Fibroblast of villous mesenchyme (primary cell): ENCODE measurements at regions not wholly inside any gene's neighbourhood (a gene's known extent, or its start where the extent isn't known, plus 50 kb on each side); places are given as distances from the start of the nearest gene placed in this dataset.

ENCODE experiments used
- DNase-seq: peaks from one replicate; pipeline ENCODE4 v3.0.0-alpha.2; 2010; ENCODE audit warnings: low read depth
- H3K4me3 ChIP-seq: 2 replicates; pipeline ENCODE4 v1.5.1; 2011; ENCODE audit warnings: low read depth, mild to moderate bottlenecking, low read length
- TF ChIP-seq, protein P1 (sequence below): IDR thresholded peaks from 2 replicates; pipeline ENCODE4 v1.5.1; 2012; ENCODE audit warnings: low read depth, mild to moderate bottlenecking, low read length; ENCODE audit not compliant: insufficient read depth

DNA sequence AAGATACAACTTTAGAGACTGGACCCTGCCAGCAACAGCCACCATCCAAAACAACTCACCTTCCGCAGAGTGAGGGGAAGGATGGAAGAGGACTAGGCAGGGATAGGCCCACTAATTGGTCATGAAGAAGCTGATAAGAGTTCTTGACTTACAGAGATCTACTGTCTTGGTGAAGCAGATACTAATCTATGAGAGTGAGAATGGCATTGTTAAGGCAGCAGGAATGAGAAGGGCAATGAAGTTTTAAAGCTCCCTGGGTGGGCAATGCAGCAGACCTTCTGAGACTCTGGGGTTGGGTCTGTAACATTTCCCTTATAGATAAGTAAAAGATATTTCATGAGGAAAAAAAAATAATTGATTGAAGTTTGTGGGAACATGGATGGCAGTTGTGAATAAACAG lies 63.7 kb downstream of the KLF12 start:
- TF ChIP-seq, protein P1, sequence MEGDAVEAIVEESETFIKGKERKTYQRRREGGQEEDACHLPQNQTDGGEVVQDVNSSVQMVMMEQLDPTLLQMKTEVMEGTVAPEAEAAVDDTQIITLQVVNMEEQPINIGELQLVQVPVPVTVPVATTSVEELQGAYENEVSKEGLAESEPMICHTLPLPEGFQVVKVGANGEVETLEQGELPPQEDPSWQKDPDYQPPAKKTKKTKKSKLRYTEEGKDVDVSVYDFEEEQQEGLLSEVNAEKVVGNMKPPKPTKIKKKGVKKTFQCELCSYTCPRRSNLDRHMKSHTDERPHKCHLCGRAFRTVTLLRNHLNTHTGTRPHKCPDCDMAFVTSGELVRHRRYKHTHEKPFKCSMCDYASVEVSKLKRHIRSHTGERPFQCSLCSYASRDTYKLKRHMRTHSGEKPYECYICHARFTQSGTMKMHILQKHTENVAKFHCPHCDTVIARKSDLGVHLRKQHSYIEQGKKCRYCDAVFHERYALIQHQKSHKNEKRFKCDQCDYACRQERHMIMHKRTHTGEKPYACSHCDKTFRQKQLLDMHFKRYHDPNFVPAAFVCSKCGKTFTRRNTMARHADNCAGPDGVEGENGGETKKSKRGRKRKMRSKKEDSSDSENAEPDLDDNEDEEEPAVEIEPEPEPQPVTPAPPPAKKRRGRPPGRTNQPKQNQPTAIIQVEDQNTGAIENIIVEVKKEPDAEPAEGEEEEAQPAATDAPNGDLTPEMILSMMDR: no peak
- no peak for DNase-seq
- H3K4me3 ChIP-seq: no peak overlapping the region

DNA sequence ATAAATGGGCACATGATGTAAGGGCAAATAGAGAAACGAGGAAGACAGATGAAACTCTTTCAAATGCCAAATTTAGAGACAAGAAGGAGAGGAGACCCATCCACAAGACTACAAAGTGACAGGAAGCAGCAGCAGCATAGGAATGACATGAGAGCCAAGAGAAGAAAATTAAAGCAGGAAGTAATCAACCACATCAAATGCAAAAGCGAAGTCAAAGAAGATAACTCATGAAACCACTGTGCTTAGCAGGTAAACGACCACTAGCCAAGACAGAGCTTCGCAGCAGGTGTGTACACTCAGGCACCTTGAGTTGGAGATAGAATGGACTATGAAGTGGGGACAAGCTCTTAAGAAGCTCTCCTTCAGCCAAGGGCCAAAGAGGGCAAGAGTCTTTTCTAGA lies 64.1 kb downstream of the KLF12 start:
- TF ChIP-seq, protein P1: no peak
- DNase-seq: no peak
- no peak overlapping the region for H3K4me3 ChIP-seq

DNA sequence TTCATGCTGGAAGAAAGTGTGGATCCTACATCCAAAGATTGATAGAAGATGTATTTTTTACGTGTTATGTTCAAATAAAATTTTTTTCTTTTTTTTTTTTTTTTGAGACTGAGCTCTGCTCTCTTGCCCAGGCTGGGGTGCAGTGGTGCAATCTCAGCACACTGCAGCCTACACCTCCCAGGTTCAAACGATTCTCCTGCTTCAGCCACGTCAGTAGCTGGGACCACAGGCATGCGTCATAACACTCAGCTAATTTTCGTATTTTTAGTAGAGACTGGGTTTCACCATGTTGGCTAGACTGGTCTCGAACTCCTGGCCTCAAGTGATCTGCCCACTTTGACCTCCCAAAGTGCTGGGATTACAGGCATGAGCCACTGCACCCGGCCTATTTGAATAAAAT lies 65.7 kb downstream of the KLF12 start:
- no peak for DNase-seq
- TF ChIP-seq, protein P1: no peak
- no peak overlapping the region for H3K4me3 ChIP-seq

DNA sequence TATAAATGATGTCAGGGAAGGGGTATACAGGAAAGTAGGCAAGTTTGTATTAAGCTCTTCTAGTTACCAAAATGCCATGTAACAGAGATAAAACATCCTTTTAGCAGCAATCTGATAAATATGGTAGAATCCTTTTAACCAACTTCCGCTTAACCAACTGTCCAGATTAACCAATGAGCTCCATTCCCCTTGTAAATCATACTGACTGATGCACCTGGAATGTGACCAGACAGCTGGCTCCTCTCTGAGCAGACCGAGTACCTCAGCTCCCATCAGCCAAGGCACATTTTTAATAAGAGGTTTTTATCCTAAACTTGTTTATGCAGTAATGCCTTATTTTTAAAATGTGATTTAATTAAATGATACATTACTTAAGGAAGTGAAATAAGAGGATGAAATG lies 66.4 kb downstream of the KLF12 start:
- TF ChIP-seq, protein P1: no peak
- DNase-seq: no peak
- no peak overlapping the region for H3K4me3 ChIP-seq

DNA sequence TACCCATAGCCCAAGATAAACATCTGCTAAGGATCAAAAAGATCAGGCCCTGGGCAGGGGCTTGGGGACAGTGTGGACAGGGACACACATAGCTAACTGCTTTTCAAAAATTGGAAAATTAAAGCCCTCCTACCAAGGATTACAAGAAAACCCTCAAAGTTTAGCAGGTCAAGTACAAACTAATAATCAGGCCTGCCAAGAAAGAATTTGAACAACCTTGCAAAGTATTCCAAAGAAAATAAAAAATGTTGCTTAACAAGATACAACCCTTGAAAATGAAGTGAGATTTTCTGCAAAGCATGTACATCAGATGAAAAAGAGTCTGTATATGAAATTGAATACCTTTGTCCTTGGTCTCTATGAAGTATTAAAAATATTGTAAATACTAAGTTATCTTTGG lies 67.3 kb downstream of the KLF12 start:
- H3K4me3 ChIP-seq: no peak overlapping the region
- TF ChIP-seq, protein P1: no peak
- no peak for DNase-seq

DNA sequence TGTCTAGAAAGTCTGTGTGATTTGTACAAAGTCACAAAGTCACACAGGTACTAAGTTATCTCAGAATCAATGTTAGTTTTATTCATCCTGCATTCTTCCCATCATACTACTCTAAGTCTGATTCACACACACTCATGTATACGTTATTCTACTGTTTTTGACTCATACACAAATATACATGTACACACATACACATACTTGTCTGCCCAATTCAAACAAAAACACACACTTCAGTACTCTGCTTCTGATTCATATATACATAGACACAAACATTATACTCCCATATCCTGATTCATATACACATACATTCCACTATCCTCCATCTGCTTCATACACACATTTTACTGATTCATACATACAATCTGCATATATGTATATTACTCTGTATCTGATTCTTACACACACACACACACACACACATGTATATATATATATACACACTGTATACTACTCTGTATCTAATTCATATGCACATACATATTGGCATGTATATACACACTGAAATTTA lies 69.3 kb downstream of the KLF12 start:
- H3K4me3 ChIP-seq: no peak overlapping the region
- TF ChIP-seq, protein P1: no peak
- DNase-seq: no peak

DNA sequence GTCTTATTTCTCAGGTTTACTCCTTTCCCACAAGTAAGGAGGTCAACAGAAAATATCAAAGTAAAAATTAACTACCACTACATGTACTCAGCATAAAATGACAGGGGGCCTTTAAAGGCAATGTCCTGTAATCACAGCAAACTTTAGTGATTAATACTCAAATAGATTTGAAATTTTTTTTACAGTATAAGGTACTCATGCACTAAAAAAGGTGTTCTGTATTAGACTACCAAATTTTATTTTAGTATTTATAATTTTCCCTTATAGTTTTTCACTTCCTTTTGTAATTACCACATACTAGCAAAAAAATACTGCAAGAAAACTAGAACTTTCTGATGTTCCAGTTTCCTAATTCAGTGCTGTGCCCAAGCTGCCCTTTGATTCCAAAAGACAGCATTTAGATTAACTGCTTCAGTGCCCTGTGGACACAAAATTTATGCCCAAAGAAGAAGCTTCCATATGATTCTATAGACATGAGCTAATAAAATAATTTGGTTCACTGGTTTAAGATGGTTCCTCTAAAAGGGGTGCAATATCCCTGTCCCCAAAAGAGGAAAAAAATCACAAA lies 70.6 kb downstream of the KLF12 start:
- TF ChIP-seq, protein P1: no peak
- H3K4me3 ChIP-seq: no peak overlapping the region
- DNase-seq: no peak
